ENCODE measurements at regions not wholly inside any gene's neighbourhood (a gene's known extent, or its start where the extent isn't known, plus 50 kb on each side); places are given as distances from the start of the nearest gene placed in this dataset.
"Not testable (repeated sequence)": the region's sequence is repeated elsewhere in the genome, so short reads cannot be mapped to it uniquely, and the experiment has no call there.

- TF ChIP-seq ZNF274 (IDR thresholded peaks at IDR 0.05; ENCODE audit: low read depth, low read length): no peak
- DNase-seq (ENCODE audit: low read depth, low spot score): no peak
- Histone ChIP-seq H3K4me1 (ENCODE audit: insufficient read depth, insufficient read length) (no peaks in the 10 kb centered on the region), H3K27me3 (ENCODE audit: insufficient read depth, insufficient read length) (no peaks in the 10 kb centered on the region), H3K4me3 (ENCODE audit: insufficient read length, low read depth) (no peak overlapping the region), H3K36me3 (ENCODE audit: insufficient read depth, insufficient read length, low read length) (no peaks in the 10 kb centered on the region), H3K9me3 (ENCODE audit: insufficient read depth, low read length) (no peaks in the 10 kb centered on the region), H3K9ac (ENCODE audit: insufficient read length, low read depth) (no peak overlapping the region)
Observed at GRCh38 chr3:153552887-153553604, 391.0 kb downstream of the RAP2B start.

GRCh38 chr3:153553605-153553945 is 391.5 kb downstream of the RAP2B start:
- H3K9ac ChIP-seq (ENCODE audit: insufficient read length, low read depth): no peak overlapping the region
- no peaks in the 10 kb centered on the region for H3K9me3 ChIP-seq (ENCODE audit: insufficient read depth, low read length)
- H3K4me1 ChIP-seq (ENCODE audit: insufficient read depth, insufficient read length): no peaks in the 10 kb centered on the region
- H3K27me3 ChIP-seq (ENCODE audit: insufficient read depth, insufficient read length): no peaks in the 10 kb centered on the region
- DNase-seq (ENCODE audit: low read depth, low spot score): no peak
- no peak overlapping the region for H3K4me3 ChIP-seq (ENCODE audit: insufficient read length, low read depth)
- TF ChIP-seq SUZ12 (IDR thresholded peaks at IDR 0.05; ENCODE audit: extremely low read depth, insufficient read depth, insufficient read length) (no peak), YY1 (IDR thresholded peaks at IDR 0.05; ENCODE audit: insufficient read depth, insufficient read length) (no peak), ZNF274 (IDR thresholded peaks at IDR 0.05; ENCODE audit: low read depth, low read length) (no peak)
- no peaks in the 10 kb centered on the region for H3K36me3 ChIP-seq (ENCODE audit: insufficient read depth, insufficient read length, low read length)

GRCh38 chr3:153555919-153556318 is 393.9 kb downstream of the RAP2B start:
- no peak overlapping the region for H3K9ac ChIP-seq (ENCODE audit: insufficient read length, low read depth)
- no peaks in the 10 kb centered on the region for H3K27me3 ChIP-seq (ENCODE audit: insufficient read depth, insufficient read length)
- TF ChIP-seq ZNF274 (IDR thresholded peaks at IDR 0.05; ENCODE audit: low read depth, low read length) (no peak), YY1 (IDR thresholded peaks at IDR 0.05; ENCODE audit: insufficient read depth, insufficient read length) (no peak), SUZ12 (IDR thresholded peaks at IDR 0.05; ENCODE audit: extremely low read depth, insufficient read depth, insufficient read length) (no peak)
- H3K4me3 ChIP-seq (ENCODE audit: insufficient read length, low read depth): no peak overlapping the region
- no peaks in the 10 kb centered on the region for H3K36me3 ChIP-seq (ENCODE audit: insufficient read depth, insufficient read length, low read length)
- DNase-seq (ENCODE audit: low read depth, low spot score): no peak
- peaks cover 11% of the 10 kb centered on the region; the same call in 1 of the 2 replicates for H3K9me3 ChIP-seq (ENCODE audit: insufficient read depth, low read length)
- H3K4me1 ChIP-seq (ENCODE audit: insufficient read depth, insufficient read length): no peaks in the 10 kb centered on the region

GRCh38 chr3:153559366-153559765 is 397.3 kb downstream of the RAP2B start:
- H3K27me3 ChIP-seq (ENCODE audit: insufficient read depth, insufficient read length); H3K36me3 ChIP-seq (ENCODE audit: insufficient read depth, insufficient read length, low read length); H3K9ac ChIP-seq (ENCODE audit: insufficient read length, low read depth); H3K4me1 ChIP-seq (ENCODE audit: insufficient read depth, insufficient read length); H3K4me3 ChIP-seq (ENCODE audit: insufficient read length, low read depth); DNase-seq (ENCODE audit: low read depth, low spot score): not testable (repeated sequence)
- H3K9me3 ChIP-seq (ENCODE audit: insufficient read depth, low read length): peaks cover 26% of the 10 kb centered on the region

- Histone ChIP-seq H3K36me3 (ENCODE audit: insufficient read depth, insufficient read length, low read length) (no peaks in the 10 kb centered on the region), H3K9me3 (ENCODE audit: insufficient read depth, low read length) (peaks cover 23% of the 10 kb centered on the region), H3K4me3 (ENCODE audit: insufficient read length, low read depth) (no peak overlapping the region), H3K9ac (ENCODE audit: insufficient read length, low read depth) (no peak overlapping the region), H3K27me3 (ENCODE audit: insufficient read depth, insufficient read length) (no peaks in the 10 kb centered on the region), H3K4me1 (ENCODE audit: insufficient read depth, insufficient read length) (no peaks in the 10 kb centered on the region)
- TF ChIP-seq SUZ12 (IDR thresholded peaks at IDR 0.05; ENCODE audit: extremely low read depth, insufficient read depth, insufficient read length) (no peak), YY1 (IDR thresholded peaks at IDR 0.05; ENCODE audit: insufficient read depth, insufficient read length) (no peak), ZNF274 (IDR thresholded peaks at IDR 0.05; ENCODE audit: low read depth, low read length) (no peak)
- no peak for DNase-seq (ENCODE audit: low read depth, low spot score)
Observed at GRCh38 chr3:153567011-153567410, 405.0 kb downstream of the RAP2B start.

- DNase-seq (ENCODE audit: low read depth, low spot score): no peak
- TF ChIP-seq SUZ12 (IDR thresholded peaks at IDR 0.05; ENCODE audit: extremely low read depth, insufficient read depth, insufficient read length): no peak
- TF ChIP-seq ZNF274 (IDR thresholded peaks at IDR 0.05; ENCODE audit: low read depth, low read length): no peak
- no peak for TF ChIP-seq YY1 (IDR thresholded peaks at IDR 0.05; ENCODE audit: insufficient read depth, insufficient read length)
- H3K36me3 ChIP-seq (ENCODE audit: insufficient read depth, insufficient read length, low read length): no peaks in the 10 kb centered on the region
- H3K4me3 ChIP-seq (ENCODE audit: insufficient read length, low read depth): no peak overlapping the region
- peaks cover 22% of the 10 kb centered on the region for H3K9me3 ChIP-seq (ENCODE audit: insufficient read depth, low read length)
- no peaks in the 10 kb centered on the region for H3K4me1 ChIP-seq (ENCODE audit: insufficient read depth, insufficient read length)
- H3K9ac ChIP-seq (ENCODE audit: insufficient read length, low read depth): no peak overlapping the region
- H3K27me3 ChIP-seq (ENCODE audit: insufficient read depth, insufficient read length): no peaks in the 10 kb centered on the region
Observed at GRCh38 chr3:153567556-153567955, 405.5 kb downstream of the RAP2B start.

- not testable (repeated sequence) for H3K27me3 ChIP-seq (ENCODE audit: insufficient read depth, insufficient read length); H3K4me3 ChIP-seq (ENCODE audit: insufficient read length, low read depth); H3K9me3 ChIP-seq (ENCODE audit: insufficient read depth, low read length); H3K4me1 ChIP-seq (ENCODE audit: insufficient read depth, insufficient read length); DNase-seq (ENCODE audit: low read depth, low spot score); H3K36me3 ChIP-seq (ENCODE audit: insufficient read depth, insufficient read length, low read length); H3K9ac ChIP-seq (ENCODE audit: insufficient read length, low read depth)
Observed at GRCh38 chr3:153570481-153570880, 408.5 kb downstream of the RAP2B start.

GRCh38 chr3:153572165-153572564 is 410.1 kb downstream of the RAP2B start:
- Histone ChIP-seq H3K9ac (ENCODE audit: insufficient read length, low read depth) (no peak overlapping the region), H3K36me3 (ENCODE audit: insufficient read depth, insufficient read length, low read length) (no peaks in the 10 kb centered on the region), H3K9me3 (ENCODE audit: insufficient read depth, low read length) (no peaks in the 10 kb centered on the region), H3K4me3 (ENCODE audit: insufficient read length, low read depth) (no peak overlapping the region), H3K27me3 (ENCODE audit: insufficient read depth, insufficient read length) (no peaks in the 10 kb centered on the region), H3K4me1 (ENCODE audit: insufficient read depth, insufficient read length) (no peaks in the 10 kb centered on the region)
- TF ChIP-seq SUZ12 (IDR thresholded peaks at IDR 0.05; ENCODE audit: extremely low read depth, insufficient read depth, insufficient read length) (no peak), YY1 (IDR thresholded peaks at IDR 0.05; ENCODE audit: insufficient read depth, insufficient read length) (no peak), ZNF274 (IDR thresholded peaks at IDR 0.05; ENCODE audit: low read depth, low read length) (no peak)
- no peak for DNase-seq (ENCODE audit: low read depth, low spot score)

All from NT2/D1 (cell line).